H1 (cell line): ENCODE measurements at regions not wholly inside any gene's neighbourhood (a gene's known extent, or its start where the extent isn't known, plus 50 kb on each side); places are given as distances from the start of the nearest gene placed in this dataset.
"Not testable (repeated sequence)": the region's sequence is repeated elsewhere in the genome, so short reads cannot be mapped to it uniquely, and the experiment has no call there.

Source experiments
- CTCF ChIA-PET: fragments of 300-600 bp; sonication (Branson Sonifier 250); formaldehyde crosslinking; loops from one replicate; lab custom pipeline; 2021; ENCODE audit not compliant: partially characterized antibody; lab: Charles Lee
- POLR2A ChIA-PET: fragments of 300-600 bp; sonication (Branson Sonifier 250); formaldehyde crosslinking; loops from one replicate; lab custom pipeline; 2021; ENCODE audit warnings: inconsistent platforms; ENCODE audit not compliant: partially characterized antibody; lab: Charles Lee
- DNase-seq, 2 experiments: peaks; one replicate each; pipeline versions ENCODE4 v3.0.0 to v3.0.0-alpha.2; 2010 to 2022; ENCODE audit warnings: low spot score in 2 of 2, low read depth in 1 of 2, mixed read lengths in 1 of 2
- FAIRE-seq: peaks from 2 replicates; lab custom pipeline; 2011; peaks lifted over from hg19 to GRCh38; lab: Jason Lieb, UNC
- H2AFZ ChIP-seq: 2 replicates; pipeline ENCODE4 v1.8.1; 2012; ENCODE audit warnings: low read length, inconsistent platforms
- H2AK5ac ChIP-seq: 2 replicates; pipeline ENCODE4 v1.6.1; 2013; ENCODE audit warnings: low read depth, low read length
- H2BK120ac ChIP-seq: replicated peaks from 2 replicates; pipeline ENCODE3; 2013; ENCODE audit warnings: low read depth, low read length, inconsistent platforms
- H2BK12ac ChIP-seq: 2 replicates; pipeline ENCODE4 v1.6.1; 2013; ENCODE audit warnings: low read depth, low read length
- H2BK15ac ChIP-seq: 2 replicates; pipeline ENCODE4 v1.6.1; 2013; ENCODE audit warnings: low read length
- H2BK20ac ChIP-seq: 2 replicates; pipeline ENCODE4 v1.6.1; 2013; ENCODE audit warnings: low read length
- H2BK5ac ChIP-seq: 2 replicates; pipeline ENCODE4 v1.6.1; 2013; ENCODE audit warnings: low read depth, low read length
- H3K14ac ChIP-seq: 2 replicates; pipeline ENCODE4 v1.6.1; 2013; ENCODE audit warnings: inconsistent platforms; ENCODE audit not compliant: insufficient read length
- H3K18ac ChIP-seq: 2 replicates; pipeline ENCODE4 v1.6.1; 2013; ENCODE audit warnings: low read length; ENCODE audit errors: extremely low read depth
- H3K23ac ChIP-seq: 2 replicates; pipeline ENCODE4 v1.6.1; 2013; ENCODE audit warnings: inconsistent platforms; ENCODE audit not compliant: insufficient read length
- H3K23me2 ChIP-seq: 2 replicates; pipeline ENCODE4 v1.6.1; 2013; ENCODE audit warnings: low read depth, low read length
- H3K27ac ChIP-seq: 2 replicates; pipeline ENCODE4 v1.6.1; 2011; ENCODE audit warnings: low read depth, low read length, inconsistent platforms
- H3K27me3 ChIP-seq, 4 experiments: replicated peaks in 1 of 4; 1 replicate in 1 of 4; 2 replicates in 3 of 4; pipeline versions ENCODE4 v1.6.1 to v1.8.1; 2011 to 2013; ENCODE audit warnings: low read length in 3 of 4, mild to moderate bottlenecking in 3 of 4, inconsistent platforms in 2 of 4, mixed read lengths in 2 of 4, moderate library complexity in 1 of 4; ENCODE audit not compliant: control insufficient read depth in 3 of 4, insufficient read depth in 3 of 4; ENCODE audit errors: extremely low read depth in 1 of 4
- H3K36me3 ChIP-seq, 4 experiments: 2 replicates each; pipeline versions ENCODE4 v1.6.1 to v1.8.1; 2011 to 2013; ENCODE audit warnings: mild to moderate bottlenecking in 4 of 4, low read length in 3 of 4, moderate library complexity in 2 of 4, control low read depth in 1 of 4, inconsistent platforms in 1 of 4; ENCODE audit not compliant: insufficient read depth in 4 of 4, control insufficient read depth in 2 of 4
- H3K4ac ChIP-seq: replicated peaks from 2 replicates; pipeline ENCODE3; 2013; ENCODE audit warnings: low read length, low read depth, mixed read lengths, inconsistent platforms; ENCODE audit not compliant: insufficient read length
- H3K4me1 ChIP-seq, 4 experiments: replicated peaks in 1 of 4; 1 replicate in 1 of 4; 2 replicates in 3 of 4; pipeline versions ENCODE4 v1.6.1 to v1.8.1; 2011 to 2013; ENCODE audit warnings: low read length in 3 of 4, inconsistent platforms in 2 of 4, mixed read lengths in 1 of 4; ENCODE audit not compliant: insufficient read depth in 4 of 4, control insufficient read depth in 3 of 4
- H3K4me2 ChIP-seq, 2 experiments: 2 replicates each; pipeline versions ENCODE4 v1.6.1 to v1.8.1; 2011 to 2013; ENCODE audit warnings: low read depth in 2 of 2, low read length in 2 of 2, control low read depth in 1 of 2, inconsistent platforms in 1 of 2, mild to moderate bottlenecking in 1 of 2; ENCODE audit not compliant: insufficient read depth in 1 of 2
- H3K4me3 ChIP-seq, 4 experiments: fragments of 200-600, 300-600 bp in 1 of 4; sonication (generic), shearing (Covaris generic), sonication (Bioruptor Twin) in 1 of 4; 2 replicates each; pipeline versions ENCODE4 v1.5.1 to v1.8.1; 2011 to 2016; ENCODE audit warnings: low read length in 4 of 4, low read depth in 3 of 4, control low read depth in 2 of 4, inconsistent platforms in 2 of 4, mild to moderate bottlenecking in 2 of 4, mixed read lengths in 1 of 4, moderate library complexity in 1 of 4; ENCODE audit not compliant: insufficient read depth in 2 of 4; ENCODE audit errors: extremely low read depth in 1 of 4
- H3K56ac ChIP-seq: replicated peaks from 2 replicates; pipeline ENCODE3; 2013; ENCODE audit warnings: low read depth, mild to moderate bottlenecking, mixed read lengths, low read length, inconsistent platforms; ENCODE audit not compliant: insufficient read length
- H3K79me1 ChIP-seq: 2 replicates; pipeline ENCODE4 v1.6.1; 2013; ENCODE audit warnings: low read depth, low read length, control low read depth
- H3K79me2 ChIP-seq, 2 experiments: 2 replicates each; pipeline versions ENCODE4 v1.6.1 to v1.8.1; 2012 to 2013; ENCODE audit warnings: low read length in 2 of 2, mild to moderate bottlenecking in 2 of 2, inconsistent platforms in 1 of 2; ENCODE audit not compliant: insufficient read depth in 2 of 2, control insufficient read depth in 1 of 2
- H3K9ac ChIP-seq, 4 experiments: replicated peaks in 1 of 4; 1 replicate in 1 of 4; 2 replicates in 3 of 4; pipeline versions ENCODE4 v1.6.1 to v1.8.1; 2011 to 2013; ENCODE audit warnings: low read depth in 3 of 4, low read length in 3 of 4, control low read depth in 2 of 4, mild to moderate bottlenecking in 2 of 4, moderate library complexity in 2 of 4, inconsistent platforms in 1 of 4; ENCODE audit errors: extremely low read depth in 1 of 4
- H3K9me3 ChIP-seq, 2 experiments: 2 replicates each; pipeline versions ENCODE4 v1.6.1 to v1.8.1; 2012 to 2013; ENCODE audit warnings: mild to moderate bottlenecking in 2 of 2, moderate library complexity in 2 of 2, control low read depth in 1 of 2, inconsistent platforms in 1 of 2, low read depth in 1 of 2, low read length in 1 of 2, mixed read lengths in 1 of 2; ENCODE audit not compliant: insufficient read depth in 2 of 2
- H4K20me1 ChIP-seq, 2 experiments: replicated peaks in 1 of 2; 2 replicates each; pipeline versions ENCODE3 to v1.8.1; 2011 to 2013; ENCODE audit warnings: inconsistent platforms in 2 of 2, low read length in 2 of 2, mild to moderate bottlenecking in 1 of 2; ENCODE audit not compliant: insufficient read depth in 2 of 2, control insufficient read depth in 1 of 2
- H4K5ac ChIP-seq: 2 replicates; pipeline ENCODE4 v1.6.1; 2013; ENCODE audit warnings: low read length, low read depth, mixed read lengths, inconsistent platforms; ENCODE audit not compliant: insufficient read length
- H4K8ac ChIP-seq: 2 replicates; pipeline ENCODE4 v1.8.0; 2013; ENCODE audit warnings: mild to moderate bottlenecking, moderate library complexity, low read length, inconsistent platforms; ENCODE audit not compliant: insufficient read depth; ENCODE audit errors: extremely low read depth
- H4K91ac ChIP-seq: replicated peaks from 2 replicates; pipeline ENCODE3; 2013; ENCODE audit warnings: low read length, mixed read lengths, inconsistent platforms; ENCODE audit not compliant: insufficient read length
- WGBS, 2 experiments: shearing (Covaris generic) in 1 of 2; methylation state at CpG; one replicate each; pipeline versions ENCODE4 v1.1.6 to v1.1.7; 2013 to 2015; ENCODE audit warnings: low lambda C conversion rate in 2 of 2, mixed read lengths in 2 of 2, inconsistent platforms in 1 of 2, low coverage in 1 of 2, missing lambda C conversion rate in 1 of 2; ENCODE audit not compliant: insufficient replicate concordance in 2 of 2, insufficient coverage in 1 of 2, insufficient read length in 1 of 2; ENCODE audit errors: extremely low coverage in 1 of 2, missing lambda C conversion rate in 1 of 2; 5-methylcytosine and 5-hydroxymethylcytosine counted together

DNA sequence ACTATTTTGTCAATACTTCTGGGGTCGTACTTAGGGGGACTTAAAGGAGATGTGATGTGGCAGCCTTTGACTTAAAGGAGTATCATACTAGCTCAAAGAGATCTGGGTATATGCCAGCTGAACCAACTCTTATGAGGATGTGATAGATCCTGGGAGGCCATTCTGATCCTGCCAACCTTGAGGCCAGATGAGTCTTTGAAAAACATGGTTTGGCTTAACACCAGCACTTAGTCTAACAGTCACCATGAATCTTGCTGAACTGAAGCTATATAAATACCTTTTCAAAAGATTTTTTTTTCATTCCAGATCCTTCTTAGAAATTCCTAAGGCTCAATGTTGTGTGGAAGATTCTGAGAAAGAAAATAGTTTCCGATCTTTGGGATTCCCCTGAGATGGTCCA is 93.7 kb upstream of the FAM90A26 start:
- H2BK12ac ChIP-seq, H2BK120ac ChIP-seq, H3K27me3 ChIP-seq, H3K56ac ChIP-seq, H3K36me3 ChIP-seq, H3K4me3 ChIP-seq, H4K91ac ChIP-seq, H3K4me1 ChIP-seq, H3K79me1 ChIP-seq, H2BK15ac ChIP-seq, H3K27ac ChIP-seq, H3K14ac ChIP-seq, DNase-seq, FAIRE-seq, H2BK5ac ChIP-seq, H4K8ac ChIP-seq, POLR2A ChIA-PET, H3K9ac ChIP-seq, H3K23me2 ChIP-seq, H2AK5ac ChIP-seq, H3K4ac ChIP-seq, H2AFZ ChIP-seq, H4K5ac ChIP-seq, H3K4me2 ChIP-seq, CTCF ChIA-PET, H3K79me2 ChIP-seq, H2BK20ac ChIP-seq, H3K18ac ChIP-seq, H4K20me1 ChIP-seq, H3K23ac ChIP-seq: not testable (repeated sequence)
- H3K9me3 ChIP-seq: peaks cover 18 to 55% of the 10 kb centered on the region in 2 experiments; a peak in 2 of 4 replicates
- WGBS, 2 experiments: 93% methylated on average over 2 of the region's 2 CpGs; no CpG with 5 or more reads in 1 of the 2 experiments

DNA sequence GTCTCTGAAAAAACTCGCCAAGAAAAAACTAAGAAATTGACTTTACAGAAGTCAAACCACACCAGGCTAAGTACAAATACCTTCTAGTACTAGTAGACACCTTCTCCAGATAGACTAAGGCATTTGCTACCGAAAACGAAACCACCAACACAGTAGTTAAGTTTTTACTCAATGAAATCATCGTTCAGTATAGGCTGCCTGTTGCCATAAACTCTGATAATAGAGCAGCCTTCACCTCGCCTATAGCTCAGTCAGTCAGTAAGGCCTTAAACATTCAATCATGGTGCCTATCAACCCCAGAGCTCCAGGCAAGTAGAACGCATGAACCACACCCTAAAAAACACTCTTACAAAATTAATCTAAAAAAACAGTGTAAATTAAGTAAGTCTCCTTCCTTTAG is 96.8 kb upstream of the FAM90A26 start:
- H4K5ac ChIP-seq, H2AFZ ChIP-seq, DNase-seq, H3K4me1 ChIP-seq, H4K8ac ChIP-seq, POLR2A ChIA-PET, H3K4me2 ChIP-seq, H3K56ac ChIP-seq, CTCF ChIA-PET, H3K23me2 ChIP-seq, H3K79me1 ChIP-seq, H2AK5ac ChIP-seq, H3K9ac ChIP-seq, H3K27ac ChIP-seq, H2BK20ac ChIP-seq, FAIRE-seq, H4K91ac ChIP-seq, H3K27me3 ChIP-seq, H3K79me2 ChIP-seq, H3K4me3 ChIP-seq, H3K36me3 ChIP-seq, H4K20me1 ChIP-seq, H2BK15ac ChIP-seq, H3K23ac ChIP-seq, H3K14ac ChIP-seq, H2BK5ac ChIP-seq, H3K18ac ChIP-seq, H2BK12ac ChIP-seq, H2BK120ac ChIP-seq, H3K4ac ChIP-seq: not testable (repeated sequence)
- peaks cover 14 to 40% of the 10 kb centered on the region in 2 experiments; a peak in 3 of 4 replicates for H3K9me3 ChIP-seq
- WGBS, 2 experiments: 63% methylated on average over 6 of the region's 6 CpGs; no CpG with 5 or more reads in 1 of the 2 experiments
